Sigmoid colon (tissue), 4 donors: ENCODE measurements at regions not wholly inside any gene's neighbourhood (a gene's known extent, or its start where the extent isn't known, plus 50 kb on each side); places are given as distances from the start of the nearest gene placed in this dataset.

Source experiments
- EP300 ChIP-seq, 4 donors: sonication (generic); formaldehyde crosslinking; IDR thresholded peaks; one replicate each; pipeline ENCODE4 v1.6.1; 2017; ENCODE audit warnings: antibody characterized with exemption in 4 of 4
- POLR2A ChIP-seq, 2 donors: fragments of 450-650 bp; IDR thresholded peaks; one replicate each; pipeline ENCODE4 v1.6.1; 2016; ENCODE audit warnings: antibody characterized with exemption in 2 of 2, mild to moderate bottlenecking in 2 of 2, moderate library complexity in 2 of 2

GRCh38 chr2:66236816-66237802, 197.8 kb upstream of the MEIS1 start:
- no peak for TF ChIP-seq EP300 (IDR thresholded peaks at IDR 0.05)
- no peak for TF ChIP-seq POLR2A (IDR thresholded peaks at IDR 0.05)
